Thoracic aorta (tissue), 2 donors: ENCODE measurements at regions not wholly inside any gene's neighbourhood (a gene's known extent, or its start where the extent isn't known, plus 50 kb on each side); places are given as distances from the start of the nearest gene placed in this dataset.

ENCODE experiments used
- ATAC-seq: fragments of 150-250 bp; one replicate; pipeline ENCODE4 v1.8.0; 2017; ENCODE audit warnings: low read depth; ENCODE audit not compliant: insufficient number of reproducible peaks, low FRiP score
- DNase-seq: peaks from one replicate; pipeline ENCODE4 v3.0.0-alpha.2; 2020; ENCODE audit warnings: low spot score
- H3K27ac ChIP-seq, 2 donors: fragments of 200-600 bp; sonication (generic); 1 replicate in 1 of 2; 2 replicates in 1 of 2; pipeline ENCODE4 v1.5.1; 2016; ENCODE audit warnings: mild to moderate bottlenecking in 2 of 2, moderate library complexity in 2 of 2
- H3K27me3 ChIP-seq: fragments of 200-600 bp; sonication (generic); replicated peaks from 2 replicates; pipeline ENCODE4 v1.6.0; 2016; ENCODE audit warnings: mild to moderate bottlenecking; ENCODE audit not compliant: insufficient read depth
- H3K36me3 ChIP-seq: fragments of 200-600 bp; sonication (generic); one replicate; pipeline ENCODE4 v1.5.1; 2016
- H3K4me1 ChIP-seq, 2 donors: fragments of 200-600 bp; sonication (generic); 1 replicate in 1 of 2; 2 replicates in 1 of 2; pipeline versions ENCODE4 v1.5.1 to v1.6.0; 2016; ENCODE audit warnings: low read depth in 2 of 2, mild to moderate bottlenecking in 1 of 2; ENCODE audit not compliant: control insufficient read depth in 1 of 2
- H3K4me3 ChIP-seq: fragments of 200-600 bp; sonication (generic); 2 replicates; pipeline ENCODE4 v1.5.1; 2016; ENCODE audit warnings: mild to moderate bottlenecking
- H3K9me3 ChIP-seq: fragments of 200-600 bp; sonication (generic); 2 replicates; pipeline ENCODE4 v1.5.1; 2016
- TF ChIP-seq, protein P1 (sequence below): fragments of 200-600 bp; sonication (generic); IDR thresholded peaks from one replicate; pipeline ENCODE4 v1.5.1; 2019; ENCODE audit warnings: antibody characterized with exemption

DNA sequence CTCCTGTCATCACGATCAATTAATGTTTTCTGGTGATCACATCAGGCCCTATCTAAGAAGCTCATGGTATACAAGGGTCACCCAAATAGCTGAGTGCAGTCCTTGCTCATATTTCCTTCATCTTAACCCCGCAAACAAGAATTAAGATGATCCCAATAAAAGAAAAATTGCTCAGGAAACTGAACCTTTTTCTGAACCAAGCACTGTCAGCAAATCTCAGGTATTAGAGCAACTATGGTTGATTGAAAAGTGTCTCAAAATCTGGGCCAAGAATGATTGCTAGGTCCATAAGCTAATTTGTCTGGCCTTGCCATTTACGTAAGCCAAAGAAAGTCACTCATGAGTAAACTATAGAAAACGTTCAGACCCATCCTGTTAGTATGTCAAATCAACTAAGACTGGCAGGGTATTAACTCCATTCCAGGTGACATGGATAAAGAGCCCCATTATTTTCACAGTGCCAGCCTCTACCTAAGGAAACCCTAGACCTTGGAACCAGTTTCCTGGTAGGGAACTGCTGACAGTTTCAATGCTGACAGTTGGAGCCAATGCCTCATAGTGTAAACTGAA is 209.3 kb downstream of the DEPDC1B start:
- TF ChIP-seq, protein P1, sequence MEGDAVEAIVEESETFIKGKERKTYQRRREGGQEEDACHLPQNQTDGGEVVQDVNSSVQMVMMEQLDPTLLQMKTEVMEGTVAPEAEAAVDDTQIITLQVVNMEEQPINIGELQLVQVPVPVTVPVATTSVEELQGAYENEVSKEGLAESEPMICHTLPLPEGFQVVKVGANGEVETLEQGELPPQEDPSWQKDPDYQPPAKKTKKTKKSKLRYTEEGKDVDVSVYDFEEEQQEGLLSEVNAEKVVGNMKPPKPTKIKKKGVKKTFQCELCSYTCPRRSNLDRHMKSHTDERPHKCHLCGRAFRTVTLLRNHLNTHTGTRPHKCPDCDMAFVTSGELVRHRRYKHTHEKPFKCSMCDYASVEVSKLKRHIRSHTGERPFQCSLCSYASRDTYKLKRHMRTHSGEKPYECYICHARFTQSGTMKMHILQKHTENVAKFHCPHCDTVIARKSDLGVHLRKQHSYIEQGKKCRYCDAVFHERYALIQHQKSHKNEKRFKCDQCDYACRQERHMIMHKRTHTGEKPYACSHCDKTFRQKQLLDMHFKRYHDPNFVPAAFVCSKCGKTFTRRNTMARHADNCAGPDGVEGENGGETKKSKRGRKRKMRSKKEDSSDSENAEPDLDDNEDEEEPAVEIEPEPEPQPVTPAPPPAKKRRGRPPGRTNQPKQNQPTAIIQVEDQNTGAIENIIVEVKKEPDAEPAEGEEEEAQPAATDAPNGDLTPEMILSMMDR = no peak
- ATAC-seq (no peak), DNase-seq (no peak)
- H3K27me3 ChIP-seq = no peaks in the 10 kb centered on the region
- peaks cover 4 to 61% of the 10 kb centered on the region in 2 donors for H3K4me1 ChIP-seq
- peak overlapping the region; percentile 24 to 85 for H3K27ac ChIP-seq
- no peaks in the 10 kb centered on the region for H3K36me3 ChIP-seq
- H3K4me3 ChIP-seq = no peak overlapping the region
- no peaks in the 10 kb centered on the region for H3K9me3 ChIP-seq

DNA sequence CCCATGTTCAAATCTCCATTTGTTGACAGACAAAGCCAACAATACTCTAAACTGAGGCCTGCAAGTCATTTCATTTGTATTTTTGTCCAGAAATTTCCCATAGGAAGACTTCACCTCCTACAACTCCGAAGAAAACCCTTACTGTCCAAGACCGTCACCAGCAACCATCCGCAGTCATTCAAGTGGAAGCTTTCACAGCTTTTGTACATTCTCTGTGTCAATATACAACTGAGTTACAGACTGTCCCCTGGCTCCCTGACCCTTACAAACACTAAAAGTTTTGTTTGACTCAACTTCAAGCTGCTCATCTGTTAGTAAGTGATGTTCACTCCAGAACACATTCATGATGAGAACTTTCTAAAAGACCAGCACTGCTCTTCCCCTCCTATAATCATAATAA is 210.1 kb downstream of the DEPDC1B start:
- TF ChIP-seq, protein P1 = no peak
- Histone ChIP-seq H3K4me3 (peak overlapping the region; percentile 74), H3K36me3 (no peaks in the 10 kb centered on the region), H3K4me1 (peaks cover 4 to 52% of the 10 kb centered on the region in 2 donors), H3K9me3 (no peaks in the 10 kb centered on the region), H3K27me3 (no peaks in the 10 kb centered on the region), H3K27ac (peak overlapping the region; percentile 76 to 85)
- DNase-seq (no peak), ATAC-seq (no peak)

DNA sequence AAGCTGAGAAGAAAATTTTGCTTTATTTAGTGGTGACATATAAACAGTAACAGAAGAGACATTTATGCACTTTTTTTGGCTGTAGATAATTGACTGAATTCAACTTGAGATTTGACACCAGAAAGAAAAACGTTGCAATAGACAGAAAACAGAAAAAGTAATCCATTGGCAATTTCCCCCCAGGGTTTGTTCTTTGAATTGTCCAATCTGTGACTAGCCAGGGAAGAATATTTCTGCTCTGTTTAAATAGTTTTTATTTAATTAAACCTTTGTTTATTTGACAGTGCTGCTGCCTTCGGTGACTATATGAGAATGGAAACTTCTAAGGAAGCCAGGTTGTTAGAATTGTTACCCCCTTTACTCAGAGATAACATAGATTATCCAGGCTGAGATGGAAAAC is 210.6 kb downstream of the DEPDC1B start:
- Histone ChIP-seq H3K27ac (peak overlapping the region; percentile 76 to 85), H3K4me3 (peak overlapping the region; percentile 74)
- DNase-seq = no peak

DNA sequence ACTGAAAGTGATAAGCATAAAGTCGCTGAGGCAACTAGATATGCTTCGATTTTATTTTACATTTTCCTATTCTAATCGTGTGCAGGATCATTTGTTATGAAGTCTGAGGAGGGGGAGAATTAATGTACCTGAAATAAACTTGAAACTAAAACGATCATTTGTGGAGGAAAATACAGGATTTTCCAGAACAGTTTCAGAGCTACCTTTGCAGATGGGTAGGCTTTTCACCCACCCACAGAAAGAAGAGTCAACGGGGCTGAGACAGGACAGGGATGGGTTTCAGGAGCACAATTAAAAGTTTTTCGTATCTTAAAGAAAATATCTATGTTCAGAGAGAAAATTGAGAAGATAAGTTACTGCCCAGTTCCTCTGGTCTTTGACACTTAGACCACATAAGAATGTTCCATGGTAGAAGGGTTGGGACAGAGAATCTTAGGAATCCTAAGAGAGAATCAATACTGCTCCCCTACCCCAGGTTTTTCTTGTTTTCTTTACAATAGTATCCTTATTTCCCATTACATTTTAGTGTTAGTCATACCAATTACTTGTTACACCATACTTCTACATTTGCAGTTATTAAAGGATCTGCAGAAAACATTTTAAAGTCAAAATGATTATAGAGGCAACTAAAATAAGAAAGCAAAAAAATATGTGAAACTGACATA is 211.4 kb downstream of the DEPDC1B start:
- no peaks in the 10 kb centered on the region for H3K36me3 ChIP-seq
- peak overlapping the region; percentile 76 to 85 for H3K27ac ChIP-seq
- ATAC-seq (no peak), DNase-seq (no peak)
- H3K4me1 ChIP-seq = peaks cover 0 to 46% of the 10 kb centered on the region in 2 donors
- no peaks in the 10 kb centered on the region for H3K27me3 ChIP-seq
- TF ChIP-seq, protein P1 = no peak
- H3K4me3 ChIP-seq = peak overlapping the region; percentile 74
- no peaks in the 10 kb centered on the region for H3K9me3 ChIP-seq

More for the DNA sequence above, 210.6 kb downstream of the DEPDC1B start:
- no peaks in the 10 kb centered on the region for H3K36me3 ChIP-seq
- peaks cover 4 to 48% of the 10 kb centered on the region in 2 donors for H3K4me1 ChIP-seq
- H3K9me3 ChIP-seq = no peaks in the 10 kb centered on the region
- ATAC-seq = no peak
- TF ChIP-seq, protein P1 = no peak
- no peaks in the 10 kb centered on the region for H3K27me3 ChIP-seq

DNA sequence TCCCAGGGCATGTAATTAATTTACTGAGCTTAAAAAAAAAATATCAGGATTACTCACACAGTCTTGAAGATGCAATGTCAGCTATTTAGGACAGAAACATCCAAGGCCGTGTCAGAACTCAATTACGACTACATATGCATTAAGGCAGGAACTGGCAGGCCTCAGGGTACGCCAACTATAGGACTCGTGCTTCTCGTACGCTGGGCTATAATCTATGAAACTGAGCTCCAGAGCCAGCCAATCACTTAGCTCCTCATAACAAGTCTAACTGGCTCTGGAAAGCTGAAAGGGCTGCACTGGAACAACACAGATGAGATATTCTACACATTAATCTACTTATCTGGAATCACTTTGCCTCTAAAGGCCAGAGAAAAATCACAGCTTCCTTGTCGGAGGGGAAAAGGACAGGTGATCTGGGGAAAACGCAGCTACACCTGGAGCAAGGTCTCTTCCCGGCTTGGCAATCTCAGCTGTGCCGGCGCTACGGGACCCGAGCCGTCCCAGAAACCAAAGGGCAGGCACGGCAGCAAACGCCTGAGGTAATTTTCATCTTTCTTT is 212.0 kb downstream of the DEPDC1B start:
- TF ChIP-seq, protein P1 = no peak
- no peaks in the 10 kb centered on the region for H3K27me3 ChIP-seq
- H3K27ac ChIP-seq = peak overlapping the region; percentile 76 to 85
- H3K9me3 ChIP-seq = no peaks in the 10 kb centered on the region
- no peaks in the 10 kb centered on the region for H3K36me3 ChIP-seq
- peak overlapping the region; percentile 74 for H3K4me3 ChIP-seq
- peaks cover 0 to 46% of the 10 kb centered on the region in 2 donors for H3K4me1 ChIP-seq
- DNase-seq (no peak), ATAC-seq (no peak)
